ENCODE measurements at regions not wholly inside any gene's neighbourhood (a gene's known extent, or its start where the extent isn't known, plus 50 kb on each side); places are given as distances from the start of the nearest gene placed in this dataset.

DNA sequence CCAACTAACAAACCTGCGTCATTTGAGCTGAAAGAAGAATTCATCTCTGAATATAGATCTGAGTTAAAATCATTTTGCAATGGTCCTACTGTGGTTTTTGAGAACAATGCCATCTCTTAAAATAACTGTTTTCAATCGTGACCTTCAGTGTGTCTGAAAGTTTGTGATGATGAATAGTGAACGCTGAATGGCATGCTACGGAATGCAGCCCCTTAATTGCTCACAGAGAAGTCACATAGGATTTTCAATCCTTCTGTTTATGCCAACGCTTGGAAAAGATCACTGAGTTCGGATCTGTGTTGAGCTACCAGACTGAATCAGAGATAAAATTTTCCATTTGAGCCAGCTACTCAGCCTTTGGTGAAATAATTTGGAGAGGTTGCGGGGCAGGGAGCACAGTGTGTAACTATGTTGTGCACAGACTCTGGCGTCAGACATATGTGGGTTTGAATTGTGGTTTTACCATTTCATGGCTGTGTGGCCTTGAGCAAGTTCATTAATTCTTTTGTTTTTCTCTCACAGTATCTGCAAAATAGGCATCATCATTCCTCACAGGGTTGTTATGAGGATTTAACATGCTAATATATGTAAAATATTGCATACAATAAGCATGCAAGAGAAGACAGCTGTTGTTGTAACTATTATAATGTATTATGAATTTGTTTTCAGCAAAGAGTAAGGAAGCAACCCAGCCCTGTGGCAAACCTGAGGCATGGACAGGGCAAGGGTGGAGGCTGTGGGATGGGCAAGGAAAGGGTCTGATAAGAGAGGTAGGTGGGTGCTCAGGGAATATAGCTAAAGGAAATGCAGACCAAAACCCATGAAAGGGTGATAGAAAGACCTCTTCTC is 679.9 kb downstream of the KCNA4 start:
- H3K4me3 Mint-ChIP-seq (ENCODE audit: unreplicated experiment), result no peak overlapping the region
- H3K27ac ChIP-seq (ENCODE audit: low read depth, low read length), result peak overlapping the region; percentile 14
- H3K27me3 ChIP-seq (ENCODE audit: insufficient read depth, low read length), result no peaks in the 10 kb centered on the region

DNA sequence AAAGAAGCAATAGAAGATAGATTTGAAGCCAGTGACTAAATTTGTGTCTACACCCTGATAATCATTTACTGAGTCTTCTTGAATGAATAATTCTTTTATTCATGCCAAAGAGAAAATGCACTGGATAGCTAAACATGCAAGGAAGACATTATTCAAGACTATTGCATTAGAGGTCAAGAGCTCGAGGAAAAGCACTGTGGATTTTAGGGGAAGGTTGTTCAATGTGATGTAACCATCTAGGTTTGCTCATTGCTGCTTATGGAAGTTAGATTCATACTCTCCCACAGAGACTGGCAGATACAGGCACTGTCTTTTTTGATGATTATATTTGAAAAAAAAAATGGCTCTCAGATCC is 682.1 kb downstream of the KCNA4 start:
- no peaks in the 10 kb centered on the region for H3K27me3 Mint-ChIP-seq (ENCODE audit: low read depth, unreplicated experiment)
- Histone ChIP-seq H3K4me3 (ENCODE audit: insufficient read depth, low read depth, low read length) (no peak overlapping the region), H3K9me3 (ENCODE audit: insufficient read depth, low read depth, low read length) (no peaks in the 10 kb centered on the region), H3K4me2 (ENCODE audit: low read length) (no peak overlapping the region), H4K20me1 (ENCODE audit: insufficient read depth, low read length) (no peaks in the 10 kb centered on the region), H3K4me1 (ENCODE audit: insufficient read depth, low read length) (peaks cover 13% of the 10 kb centered on the region), H3K79me2 (ENCODE audit: insufficient read depth, low read length) (no peaks in the 10 kb centered on the region), H2AFZ (ENCODE audit: low read depth, low read length) (no peak overlapping the region), H3K27ac (ENCODE audit: low read depth, low read length) (no peak overlapping the region), H3K27me3 (ENCODE audit: insufficient read depth, low read length) (no peaks in the 10 kb centered on the region), H3K9ac (ENCODE audit: low read length) (no peak overlapping the region), H3K36me3 (ENCODE audit: insufficient read depth, low read length) (no peaks in the 10 kb centered on the region)
- H3K27ac Mint-ChIP-seq (ENCODE audit: unreplicated experiment), result peak overlapping the region; percentile 59
- FAIRE-seq, result peak; percentile 5
- H3K9me3 Mint-ChIP-seq (ENCODE audit: unreplicated experiment), result no peaks in the 10 kb centered on the region
- DNase-seq (ENCODE audit: low read depth), result no peak
- H3K4me3 Mint-ChIP-seq (ENCODE audit: unreplicated experiment), result no peak overlapping the region
- H3K36me3 Mint-ChIP-seq (ENCODE audit: low read depth, unreplicated experiment), result no peaks in the 10 kb centered on the region
- H3K4me1 Mint-ChIP-seq (ENCODE audit: low read depth, unreplicated experiment), result peaks cover 23% of the 10 kb centered on the region
- TF ChIP-seq, protein P1, sequence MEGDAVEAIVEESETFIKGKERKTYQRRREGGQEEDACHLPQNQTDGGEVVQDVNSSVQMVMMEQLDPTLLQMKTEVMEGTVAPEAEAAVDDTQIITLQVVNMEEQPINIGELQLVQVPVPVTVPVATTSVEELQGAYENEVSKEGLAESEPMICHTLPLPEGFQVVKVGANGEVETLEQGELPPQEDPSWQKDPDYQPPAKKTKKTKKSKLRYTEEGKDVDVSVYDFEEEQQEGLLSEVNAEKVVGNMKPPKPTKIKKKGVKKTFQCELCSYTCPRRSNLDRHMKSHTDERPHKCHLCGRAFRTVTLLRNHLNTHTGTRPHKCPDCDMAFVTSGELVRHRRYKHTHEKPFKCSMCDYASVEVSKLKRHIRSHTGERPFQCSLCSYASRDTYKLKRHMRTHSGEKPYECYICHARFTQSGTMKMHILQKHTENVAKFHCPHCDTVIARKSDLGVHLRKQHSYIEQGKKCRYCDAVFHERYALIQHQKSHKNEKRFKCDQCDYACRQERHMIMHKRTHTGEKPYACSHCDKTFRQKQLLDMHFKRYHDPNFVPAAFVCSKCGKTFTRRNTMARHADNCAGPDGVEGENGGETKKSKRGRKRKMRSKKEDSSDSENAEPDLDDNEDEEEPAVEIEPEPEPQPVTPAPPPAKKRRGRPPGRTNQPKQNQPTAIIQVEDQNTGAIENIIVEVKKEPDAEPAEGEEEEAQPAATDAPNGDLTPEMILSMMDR (IDR thresholded peaks at IDR 0.05; ENCODE audit: insufficient read depth, low read depth, low read length), result no peak
- TF ChIP-seq EZH2 (IDR thresholded peaks at IDR 0.05; ENCODE audit: insufficient read depth, low read length), result no peak

More for the DNA sequence above, 679.9 kb downstream of the KCNA4 start:
- Histone ChIP-seq H3K9ac (ENCODE audit: low read length) (peak overlapping the region; percentile 16), H2AFZ (ENCODE audit: low read depth, low read length) (no peak overlapping the region), H3K9me3 (ENCODE audit: insufficient read depth, low read depth, low read length) (no peaks in the 10 kb centered on the region), H3K79me2 (ENCODE audit: insufficient read depth, low read length) (no peaks in the 10 kb centered on the region), H3K36me3 (ENCODE audit: insufficient read depth, low read length) (no peaks in the 10 kb centered on the region), H3K4me2 (ENCODE audit: low read length) (peak overlapping the region; percentile 64), H4K20me1 (ENCODE audit: insufficient read depth, low read length) (no peaks in the 10 kb centered on the region), H3K4me3 (ENCODE audit: insufficient read depth, low read depth, low read length) (no peak overlapping the region), H3K4me1 (ENCODE audit: insufficient read depth, low read length) (peaks cover 13% of the 10 kb centered on the region)
- Mint-ChIP-seq H3K36me3 (ENCODE audit: low read depth, unreplicated experiment) (no peaks in the 10 kb centered on the region), H3K27me3 (ENCODE audit: low read depth, unreplicated experiment) (no peaks in the 10 kb centered on the region), H3K4me1 (ENCODE audit: low read depth, unreplicated experiment) (peaks cover 18% of the 10 kb centered on the region), H3K9me3 (ENCODE audit: unreplicated experiment) (no peaks in the 10 kb centered on the region), H3K27ac (ENCODE audit: unreplicated experiment) (peak overlapping the region; percentile 6)
- DNase-seq (ENCODE audit: low read depth) (peak; percentile 87), FAIRE-seq (peak; percentile 90)
- TF ChIP-seq, protein P1 (IDR thresholded peaks at IDR 0.05; ENCODE audit: insufficient read depth, low read depth, low read length), result no peak
- no peak for TF ChIP-seq EZH2 (IDR thresholded peaks at IDR 0.05; ENCODE audit: insufficient read depth, low read length)
